Fibroblast of mammary gland (primary cell): ENCODE measurements at regions not wholly inside any gene's neighbourhood (a gene's known extent, or its start where the extent isn't known, plus 50 kb on each side); places are given as distances from the start of the nearest gene placed in this dataset.

Source experiments
- DNase-seq: peaks from one replicate; pipeline ENCODE4 v3.0.0-alpha.2; 2010; ENCODE audit warnings: low read depth
- H3K4me3 ChIP-seq: 2 replicates; pipeline ENCODE4 v1.5.1; 2011; ENCODE audit warnings: low read depth, mild to moderate bottlenecking, low read length, moderate library complexity; ENCODE audit not compliant: control insufficient read depth
- TF ChIP-seq, protein P1 (sequence below): conservative IDR thresholded peaks from 2 replicates; pipeline ENCODE4 v1.5.1; 2011; ENCODE audit warnings: low read depth, low read length, inconsistent platforms; ENCODE audit not compliant: control insufficient read depth, insufficient read depth

GRCh38 chr16:81164958-81165357 lies 68.8 kb upstream of the GCSH start:
- no peak for DNase-seq
- H3K4me3 ChIP-seq, result no peak overlapping the region
- TF ChIP-seq, protein P1, sequence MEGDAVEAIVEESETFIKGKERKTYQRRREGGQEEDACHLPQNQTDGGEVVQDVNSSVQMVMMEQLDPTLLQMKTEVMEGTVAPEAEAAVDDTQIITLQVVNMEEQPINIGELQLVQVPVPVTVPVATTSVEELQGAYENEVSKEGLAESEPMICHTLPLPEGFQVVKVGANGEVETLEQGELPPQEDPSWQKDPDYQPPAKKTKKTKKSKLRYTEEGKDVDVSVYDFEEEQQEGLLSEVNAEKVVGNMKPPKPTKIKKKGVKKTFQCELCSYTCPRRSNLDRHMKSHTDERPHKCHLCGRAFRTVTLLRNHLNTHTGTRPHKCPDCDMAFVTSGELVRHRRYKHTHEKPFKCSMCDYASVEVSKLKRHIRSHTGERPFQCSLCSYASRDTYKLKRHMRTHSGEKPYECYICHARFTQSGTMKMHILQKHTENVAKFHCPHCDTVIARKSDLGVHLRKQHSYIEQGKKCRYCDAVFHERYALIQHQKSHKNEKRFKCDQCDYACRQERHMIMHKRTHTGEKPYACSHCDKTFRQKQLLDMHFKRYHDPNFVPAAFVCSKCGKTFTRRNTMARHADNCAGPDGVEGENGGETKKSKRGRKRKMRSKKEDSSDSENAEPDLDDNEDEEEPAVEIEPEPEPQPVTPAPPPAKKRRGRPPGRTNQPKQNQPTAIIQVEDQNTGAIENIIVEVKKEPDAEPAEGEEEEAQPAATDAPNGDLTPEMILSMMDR, result no peak

DNA sequence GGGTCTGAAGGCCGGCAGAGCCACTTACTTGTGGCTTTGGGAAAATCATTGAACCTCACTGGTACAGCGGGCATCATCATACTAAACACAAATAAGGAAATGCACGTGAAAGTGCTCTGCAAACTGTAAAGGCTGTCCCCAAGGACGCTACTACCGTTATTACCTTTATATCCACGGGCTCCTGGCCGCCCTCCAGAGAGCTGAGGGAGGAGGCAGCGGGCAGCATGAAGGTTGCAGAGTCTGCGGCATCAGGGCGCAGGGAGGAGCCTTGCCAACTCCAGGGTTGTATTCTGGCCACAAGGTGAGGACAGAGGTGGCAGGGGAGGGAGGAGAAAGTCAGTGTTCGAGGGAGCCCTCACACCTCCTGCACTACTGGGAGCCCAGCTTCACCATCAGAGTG lies 68.3 kb upstream of the GCSH start:
- TF ChIP-seq, protein P1, result no peak
- H3K4me3 ChIP-seq, result no peak overlapping the region
- DNase-seq, result no peak

DNA sequence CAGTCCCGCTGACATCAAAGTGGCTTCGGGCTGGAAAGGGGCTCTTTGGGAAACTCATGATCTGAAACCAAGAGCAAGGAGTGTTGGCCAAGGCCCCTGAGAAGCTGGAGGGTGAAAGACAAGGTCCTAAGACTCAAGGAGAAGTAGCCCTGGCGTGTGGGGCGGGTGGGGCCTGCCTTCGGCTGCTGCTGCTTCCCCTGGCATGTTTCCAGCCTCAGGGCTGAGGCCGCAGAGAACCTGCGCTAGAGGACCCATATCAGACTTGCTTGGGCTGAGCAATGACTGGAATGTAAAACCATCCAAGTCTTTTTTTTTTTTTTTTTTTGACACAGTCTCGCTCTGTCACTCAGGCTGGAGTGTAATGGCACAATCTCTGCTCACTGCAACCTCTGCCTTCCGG lies 67.5 kb upstream of the GCSH start:
- no peak overlapping the region for H3K4me3 ChIP-seq
- no peak for DNase-seq
- TF ChIP-seq, protein P1, result no peak

DNA sequence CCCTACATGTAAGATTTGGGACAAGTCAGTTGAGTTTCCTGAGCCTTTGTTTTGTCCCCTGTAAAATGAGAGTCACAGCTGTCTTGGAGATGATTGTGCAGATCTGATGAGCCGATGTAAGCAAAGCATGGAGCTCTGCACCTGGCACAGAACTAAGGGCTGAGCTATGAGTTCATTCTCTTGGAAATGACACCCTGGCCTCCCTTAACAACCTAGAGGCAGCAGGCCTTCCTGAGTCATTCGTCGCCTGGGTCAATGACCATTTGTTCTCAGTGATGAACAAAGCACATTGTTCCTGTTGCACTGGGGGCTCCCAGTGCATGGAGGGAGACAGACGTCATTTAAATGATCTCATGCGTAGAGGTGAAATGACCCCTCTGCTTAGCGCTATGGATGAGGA lies 62.8 kb upstream of the GCSH start:
- no peak for DNase-seq

GRCh38 chr16:81155769-81156168 lies 59.6 kb upstream of the GCSH start:
- no peak overlapping the region for H3K4me3 ChIP-seq
- TF ChIP-seq, protein P1, result no peak
- no peak for DNase-seq

More for the DNA sequence above, 62.8 kb upstream of the GCSH start:
- TF ChIP-seq, protein P1, result no peak
- H3K4me3 ChIP-seq, result no peak overlapping the region

- H3K4me3 ChIP-seq, result no peak overlapping the region
- no peak for DNase-seq
- TF ChIP-seq, protein P1, result no peak
These were observed 55.6 kb upstream of the GCSH start for GRCh38 chr16:81151648-81152310.

DNA sequence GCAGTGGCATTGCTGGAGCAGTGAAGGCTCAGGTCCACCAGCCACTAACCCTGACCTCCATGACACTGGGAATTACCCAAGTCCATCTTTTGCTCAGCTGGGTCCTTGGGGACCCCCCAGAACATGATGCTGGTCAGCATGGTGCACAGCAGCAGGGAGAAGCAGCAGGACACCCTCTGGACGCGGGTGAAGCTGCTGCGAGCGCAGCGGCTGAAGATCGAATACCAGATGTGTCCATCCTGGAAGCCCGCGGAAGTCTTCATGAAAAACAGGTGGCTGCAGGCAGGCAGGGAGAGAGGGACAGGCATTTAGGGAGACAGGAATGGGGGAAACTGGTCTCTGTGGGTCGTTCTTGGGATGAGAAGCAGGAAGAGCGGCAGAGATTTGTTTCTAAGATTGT lies 53.4 kb upstream of the GCSH start:
- no peak for DNase-seq
- TF ChIP-seq, protein P1, result no peak
- H3K4me3 ChIP-seq, result no peak overlapping the region
